Endothelial cell of umbilical vein (primary cell): ENCODE measurements at regions not wholly inside any gene's neighbourhood (a gene's known extent, or its start where the extent isn't known, plus 50 kb on each side); places are given as distances from the start of the nearest gene placed in this dataset.

ENCODE experiments used
- BruUV-seq: library from RNA; stranded (reverse); fragments of 400-500 nt; replicated peaks from 2 replicates; lab custom pipeline; 2021; lab: Mats Ljungman, UMichigan
- CTCF ChIA-PET: fragments of 300-600, 350-600 bp; sonication (Branson Sonifier 250); formaldehyde crosslinking; loops from one replicate; lab custom pipeline; 2021; ENCODE audit warnings: antibody characterized with exemption, inconsistent platforms; lab: Charles Lee
- POLR2A ChIA-PET: fragments of 300-600, 350-600 bp; sonication (Branson Sonifier 250); formaldehyde crosslinking; loops from one replicate; lab custom pipeline; 2021; ENCODE audit warnings: antibody characterized with exemption, inconsistent platforms; lab: Charles Lee
- DNase-seq: peaks from one replicate; pipeline ENCODE4 v3.0.0-alpha.2; 2011; ENCODE audit warnings: low read depth, low spot score
- FAIRE-seq: peaks from 2 replicates; lab custom pipeline; 2011; peaks lifted over from hg19 to GRCh38; lab: Jason Lieb, UNC
- H2AFZ ChIP-seq: 2 replicates; pipeline ENCODE4 v1.6.0; 2012; ENCODE audit warnings: low read depth, low read length, control low read depth, inconsistent platforms
- H3K27ac ChIP-seq: 2 replicates; pipeline ENCODE4 v1.5.1; 2011; ENCODE audit warnings: low read depth, mild to moderate bottlenecking, control low read depth, low read length, moderate library complexity; ENCODE audit not compliant: insufficient read depth
- H3K27me3 ChIP-seq, 2 experiments: 2 replicates each; pipeline versions ENCODE4 v1.6.0 to v1.6.1; 2011; ENCODE audit warnings: low read length in 2 of 2, mixed read lengths in 1 of 2; ENCODE audit not compliant: control insufficient read depth in 2 of 2, insufficient read depth in 2 of 2
- H3K36me3 ChIP-seq, 2 experiments: 2 replicates in 1 of 2; 3 replicates in 1 of 2; pipeline ENCODE4 v1.5.1; 2011; ENCODE audit warnings: low read length in 2 of 2, mild to moderate bottlenecking in 1 of 2, moderate library complexity in 1 of 2; ENCODE audit not compliant: control insufficient read depth in 2 of 2, insufficient read depth in 2 of 2; ENCODE audit errors: extremely low read depth in 1 of 2
- H3K4me1 ChIP-seq: 3 replicates; pipeline ENCODE4 v1.5.1; 2011; ENCODE audit warnings: mild to moderate bottlenecking, low read length; ENCODE audit not compliant: control insufficient read depth, insufficient read depth; ENCODE audit errors: extremely low read depth
- H3K4me2 ChIP-seq: 2 replicates; pipeline ENCODE4 v1.6.1; 2011; ENCODE audit warnings: low read length, control low read depth, mixed read lengths; ENCODE audit not compliant: insufficient read depth
- H3K4me3 ChIP-seq, 3 experiments: fragments of 200-600 bp in 1 of 3; sonication (generic), shearing (Covaris generic) in 1 of 3; replicated peaks in 1 of 3; 2 replicates each; pipeline ENCODE4 v1.5.1; 2011 to 2016; ENCODE audit warnings: control low read depth in 3 of 3, low read length in 3 of 3, mild to moderate bottlenecking in 2 of 3, inconsistent platforms in 1 of 3, low read depth in 1 of 3, moderate library complexity in 1 of 3; ENCODE audit not compliant: insufficient read depth in 1 of 3
- H3K79me2 ChIP-seq: 2 replicates; pipeline ENCODE4 v1.6.0; 2012; ENCODE audit warnings: low read length, inconsistent platforms; ENCODE audit not compliant: control insufficient read depth, insufficient read depth
- H3K9ac ChIP-seq: replicated peaks from 2 replicates; pipeline ENCODE3; 2011; ENCODE audit warnings: low read length, control low read depth; ENCODE audit not compliant: insufficient read depth; ENCODE audit errors: extremely low read depth
- H3K9me1 ChIP-seq: replicated peaks from 3 replicates; pipeline ENCODE4 v1.6.0; 2011; ENCODE audit warnings: mild to moderate bottlenecking, low read length; ENCODE audit not compliant: control insufficient read depth, insufficient read depth; ENCODE audit errors: extremely low read depth
- H3K9me3 ChIP-seq: replicated peaks from 2 replicates; pipeline ENCODE4 v1.5.1; 2012; ENCODE audit warnings: low read length, inconsistent platforms; ENCODE audit not compliant: control insufficient read depth, insufficient read depth
- H4K20me1 ChIP-seq: replicated peaks from 2 replicates; pipeline ENCODE3; 2011; ENCODE audit warnings: mild to moderate bottlenecking, low read length; ENCODE audit not compliant: control insufficient read depth, insufficient read depth; ENCODE audit errors: extremely low read depth
- EZH2 ChIP-seq: IDR thresholded peaks from 2 replicates; pipeline ENCODE4 v1.6.1; 2012; ENCODE audit warnings: borderline replicate concordance, low read depth, mild to moderate bottlenecking, moderate library complexity, low read length, inconsistent platforms; ENCODE audit not compliant: severe bottlenecking
- FOS ChIP-seq: IDR thresholded peaks from 2 replicates; pipeline ENCODE4 v1.6.1; 2011; ENCODE audit warnings: mild to moderate bottlenecking, low read length, moderate library complexity, borderline replicate concordance; ENCODE audit not compliant: insufficient read depth
- GATA2 ChIP-seq: IDR thresholded peaks from 2 replicates; pipeline ENCODE4 v1.7.0; 2011; ENCODE audit warnings: low read depth, mild to moderate bottlenecking, moderate library complexity, mixed read lengths, low read length; ENCODE audit not compliant: insufficient read length, insufficient read depth
- JUN ChIP-seq: IDR thresholded peaks from 2 replicates; pipeline ENCODE4 v1.6.1; 2011; ENCODE audit warnings: borderline replicate concordance, low read depth; ENCODE audit not compliant: insufficient read length, insufficient read depth
- MYC ChIP-seq: IDR thresholded peaks from one replicate; pipeline ENCODE4 v1.6.1; 2011; ENCODE audit warnings: mild to moderate bottlenecking, low read depth, low read length
- POLR2A ChIP-seq: IDR thresholded peaks from 2 replicates; pipeline ENCODE4 v1.6.1; 2012; ENCODE audit warnings: low read depth, mild to moderate bottlenecking, control low read depth, low read length
- POLR2AphosphoS5 ChIP-seq: IDR thresholded peaks from 2 replicates; pipeline ENCODE4 v1.6.1; 2012; ENCODE audit warnings: low read depth, mild to moderate bottlenecking, control low read depth, low read length, moderate library complexity; ENCODE audit not compliant: insufficient read depth
- dilution Hi-C: fragments of 300-500 bp; cut with MboI; formaldehyde crosslinking; loops from one replicate; pipeline ENCODE4 v1.15.0; 2019; ENCODE audit warnings: low sequenced_read_pairs; ENCODE audit not compliant: extremely low pct_ligation_motif_present
- intact Hi-C: fragments of 100-400 bp; cut with micrococcal nuclease; formaldehyde crosslinking; loops from one replicate; pipeline ENCODE4 v1.10.0; 2022
- TF ChIP-seq, protein P1 (sequence below), 2 donors: IDR thresholded peaks; 1 replicate in 1 of 2; 2 replicates in 1 of 2; pipeline ENCODE4 v1.5.1; 2011; ENCODE audit warnings: low read length in 2 of 2, mild to moderate bottlenecking in 2 of 2, moderate library complexity in 2 of 2, control low read depth in 1 of 2, inconsistent platforms in 1 of 2, low read depth in 1 of 2; ENCODE audit not compliant: insufficient read depth in 1 of 2; ENCODE audit errors: extremely low read depth in 1 of 2
- TF ChIP-seq, protein P2 (sequence below): IDR thresholded peaks from 2 replicates; pipeline ENCODE4 v1.6.1; 2011; ENCODE audit not compliant: insufficient read depth, insufficient read length

DNA sequence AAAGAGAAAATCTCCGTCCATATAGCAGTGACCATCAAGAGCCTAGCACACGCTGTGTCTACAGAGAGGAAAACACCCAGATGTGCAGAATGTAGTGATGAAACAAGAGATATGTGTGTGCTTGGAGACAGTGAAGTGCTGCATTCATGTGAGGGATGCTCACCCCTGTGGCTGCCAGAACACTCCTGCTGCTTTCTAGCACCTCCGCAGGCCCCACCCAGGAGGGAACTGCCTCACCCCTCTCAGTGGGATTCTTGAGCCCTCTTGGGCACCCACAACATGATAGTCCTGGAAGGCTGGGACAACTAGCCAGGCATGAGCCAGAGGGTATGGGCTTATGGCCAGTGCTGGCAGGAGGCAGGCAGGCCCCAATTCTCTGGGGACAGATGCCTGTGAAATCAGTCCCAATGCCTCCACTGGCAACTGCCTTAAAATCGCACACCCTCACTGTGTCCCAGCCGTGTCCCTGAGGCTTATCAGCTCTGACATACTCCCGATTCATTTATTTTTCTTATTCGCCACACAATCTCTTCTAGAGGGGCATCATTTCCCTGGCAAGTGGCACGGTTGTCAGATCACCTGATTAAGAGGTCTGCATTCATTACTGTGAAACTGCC is 73.2 kb upstream of the FSTL4 start:
- DNase-seq, result no peak
- TF ChIP-seq, protein P1, sequence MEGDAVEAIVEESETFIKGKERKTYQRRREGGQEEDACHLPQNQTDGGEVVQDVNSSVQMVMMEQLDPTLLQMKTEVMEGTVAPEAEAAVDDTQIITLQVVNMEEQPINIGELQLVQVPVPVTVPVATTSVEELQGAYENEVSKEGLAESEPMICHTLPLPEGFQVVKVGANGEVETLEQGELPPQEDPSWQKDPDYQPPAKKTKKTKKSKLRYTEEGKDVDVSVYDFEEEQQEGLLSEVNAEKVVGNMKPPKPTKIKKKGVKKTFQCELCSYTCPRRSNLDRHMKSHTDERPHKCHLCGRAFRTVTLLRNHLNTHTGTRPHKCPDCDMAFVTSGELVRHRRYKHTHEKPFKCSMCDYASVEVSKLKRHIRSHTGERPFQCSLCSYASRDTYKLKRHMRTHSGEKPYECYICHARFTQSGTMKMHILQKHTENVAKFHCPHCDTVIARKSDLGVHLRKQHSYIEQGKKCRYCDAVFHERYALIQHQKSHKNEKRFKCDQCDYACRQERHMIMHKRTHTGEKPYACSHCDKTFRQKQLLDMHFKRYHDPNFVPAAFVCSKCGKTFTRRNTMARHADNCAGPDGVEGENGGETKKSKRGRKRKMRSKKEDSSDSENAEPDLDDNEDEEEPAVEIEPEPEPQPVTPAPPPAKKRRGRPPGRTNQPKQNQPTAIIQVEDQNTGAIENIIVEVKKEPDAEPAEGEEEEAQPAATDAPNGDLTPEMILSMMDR (IDR thresholded peaks at IDR 0.05; ENCODE audit: extremely low read depth in 1 of 2, insufficient read depth in 1 of 2, low read depth in 1 of 2, low read length in 2 of 2), result no peak
- TF ChIP-seq FOS (no peak), GATA2 (no peak), MYC (no peak), EZH2 (no peak), POLR2AphosphoS5 (no peak), JUN (no peak), POLR2A (no peak)
- TF ChIP-seq, protein P2, sequence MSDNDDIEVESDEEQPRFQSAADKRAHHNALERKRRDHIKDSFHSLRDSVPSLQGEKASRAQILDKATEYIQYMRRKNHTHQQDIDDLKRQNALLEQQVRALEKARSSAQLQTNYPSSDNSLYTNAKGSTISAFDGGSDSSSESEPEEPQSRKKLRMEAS, result no peak
- dilution Hi-C loops (no loop called here), intact Hi-C loops (no loop called here)
- CTCF ChIA-PET, result no interaction called here
- Histone ChIP-seq H3K4me2 (no peak overlapping the region), H3K4me1 (no peaks in the 10 kb centered on the region), H4K20me1 (no peaks in the 10 kb centered on the region), H3K9ac (no peak overlapping the region), H3K27ac (no peak overlapping the region), H3K36me3 (no peaks in the 10 kb centered on the region), H3K9me3 (no peaks in the 10 kb centered on the region), H3K9me1 (no peaks in the 10 kb centered on the region), H3K4me3 (no peak overlapping the region), H3K27me3 (peaks cover 0 to 2% of the 10 kb centered on the region in 2 experiments), H3K79me2 (no peaks in the 10 kb centered on the region), H2AFZ (no peak overlapping the region)
- BruUV-seq, result no TSS peak
- POLR2A ChIA-PET, result no interaction called here
- FAIRE-seq, result no peak
